SHP77 (cell line): ENCODE measurements at regions not wholly inside any gene's neighbourhood (a gene's known extent, or its start where the extent isn't known, plus 50 kb on each side); places are given as distances from the start of the nearest gene placed in this dataset.
A peak's percentile ranks its signal among the peaks of the same experiment; 100 is the strongest.

Experiments used
- DNase-seq, 2 experiments: peaks; one replicate each; lab custom pipeline; 2025; lab: John Stamatoyannopoulos, UW

DNA sequence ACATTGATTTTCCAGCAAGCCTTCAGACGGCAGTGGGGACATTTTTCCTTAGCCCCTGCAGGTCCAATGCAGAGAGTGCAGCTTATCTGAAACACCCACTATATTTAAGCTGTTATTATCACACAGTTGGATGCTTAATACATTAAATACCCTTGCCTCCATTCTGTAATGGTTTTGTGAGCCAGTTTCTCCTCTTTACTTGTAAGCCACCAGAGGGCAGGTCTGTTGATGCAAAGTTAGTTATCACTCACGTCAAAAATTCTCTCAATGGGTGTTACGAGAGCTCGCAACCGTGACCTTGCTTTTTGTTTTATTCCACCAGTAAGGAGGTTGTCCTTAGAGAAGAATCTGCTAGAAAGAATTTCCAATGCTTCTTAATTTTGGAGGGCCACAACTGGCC, 189.8 kb downstream of the INSIG2 start:
- no peak for DNase-seq

DNA sequence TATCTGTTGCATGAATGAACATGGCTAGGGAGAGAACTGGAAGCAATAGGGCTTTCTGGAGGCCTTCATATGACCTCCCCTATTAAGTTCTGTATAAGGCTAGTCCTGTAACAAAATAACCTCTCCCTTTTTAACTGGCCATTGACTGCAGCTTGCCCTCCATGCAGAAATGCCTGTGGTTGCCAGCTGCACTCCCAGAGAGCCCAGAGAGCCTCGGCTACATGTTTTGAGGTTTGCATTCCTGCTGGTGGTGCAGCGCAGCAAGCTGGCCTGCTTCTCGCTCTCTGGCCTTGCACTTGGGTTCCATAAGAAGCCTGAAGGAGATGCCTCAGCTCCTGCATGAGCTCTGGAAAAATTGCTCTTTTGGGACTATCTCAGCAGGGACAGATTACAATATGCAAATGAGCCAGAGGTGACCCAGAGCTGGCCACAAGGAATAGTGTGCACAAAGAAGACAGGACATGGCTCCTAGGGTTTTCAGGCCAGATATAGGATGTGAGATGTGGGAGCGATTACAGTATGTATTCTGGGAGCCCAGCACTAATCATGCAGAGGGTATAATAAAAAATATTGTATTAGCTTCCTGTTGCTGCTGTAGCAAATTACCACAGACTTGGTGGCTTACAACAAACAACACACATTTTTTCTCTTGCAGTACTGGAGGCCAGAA, 186.7 kb downstream of the INSIG2 start:
- no peak for DNase-seq

DNA sequence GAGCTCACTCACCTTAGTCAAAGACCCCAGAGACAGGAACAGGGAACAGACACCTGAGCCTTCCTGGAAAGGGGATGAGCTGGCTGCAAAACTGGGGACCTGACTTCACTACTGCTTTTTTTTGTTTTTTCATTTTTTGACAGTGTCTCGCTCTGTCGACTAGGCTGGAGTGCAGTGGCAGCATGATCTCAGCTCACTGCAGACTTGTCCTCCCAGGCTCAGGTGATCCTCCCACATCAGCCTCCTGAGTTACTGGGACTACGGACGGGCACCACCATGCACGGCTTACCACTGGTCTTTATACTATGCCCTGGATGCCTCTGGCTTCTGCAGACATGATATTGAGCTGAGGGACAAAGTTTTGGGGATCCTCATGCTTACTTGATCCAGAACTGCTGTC, 184.1 kb downstream of the INSIG2 start:
- DNase-seq = no peak

DNA sequence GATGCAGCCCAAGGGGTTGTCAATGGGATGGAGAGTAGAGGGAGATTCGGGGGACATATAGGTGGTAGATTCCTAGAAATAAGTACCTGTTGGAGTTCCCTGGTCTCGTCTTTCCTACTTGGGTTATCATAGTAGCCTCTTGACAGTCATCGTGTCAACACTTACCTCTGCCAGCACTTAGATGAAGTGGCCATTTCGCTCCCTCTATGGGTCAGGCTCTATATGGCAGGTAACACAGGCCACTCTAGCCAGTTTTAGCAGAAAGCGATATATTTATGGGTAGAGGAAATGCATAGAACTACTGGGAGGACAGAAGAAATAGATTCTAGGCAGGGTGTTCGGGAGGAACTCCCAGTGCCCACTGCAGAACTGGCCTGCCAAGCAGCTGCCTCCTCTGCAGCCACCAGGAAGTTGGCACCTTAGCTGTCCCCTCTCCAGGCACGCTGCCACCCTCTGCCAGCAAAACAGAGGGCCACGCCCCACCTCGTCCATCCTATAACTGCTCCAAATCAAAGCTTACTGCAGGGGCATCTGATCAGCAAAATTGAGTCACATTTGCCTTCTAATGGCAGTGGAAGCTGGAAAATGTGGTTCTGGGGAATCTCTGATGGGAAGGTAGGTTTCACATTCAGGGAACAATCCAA, 181.3 kb downstream of the INSIG2 start:
- peak in 1 of 2 experiments; percentile 21 for DNase-seq

DNA sequence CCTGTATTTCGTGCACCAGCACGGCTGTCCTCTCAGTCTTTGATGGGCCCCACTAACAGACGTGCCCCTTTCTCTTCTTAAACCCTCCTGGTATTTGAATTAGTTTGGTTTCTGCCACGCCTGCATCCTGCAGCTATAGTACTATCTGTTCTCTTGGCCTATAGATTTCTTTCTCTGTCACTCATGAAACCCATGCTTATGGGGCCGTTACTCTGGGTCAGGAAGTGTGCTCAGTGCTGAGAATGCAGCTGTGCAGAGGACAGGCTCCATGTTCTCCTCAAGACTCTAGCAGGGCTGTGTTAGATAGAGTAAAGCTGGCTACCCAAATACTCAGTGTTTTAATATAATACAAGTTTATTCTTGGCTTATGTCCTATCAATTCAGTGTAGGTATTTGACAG, 180.0 kb downstream of the INSIG2 start:
- DNase-seq = no peak

DNA sequence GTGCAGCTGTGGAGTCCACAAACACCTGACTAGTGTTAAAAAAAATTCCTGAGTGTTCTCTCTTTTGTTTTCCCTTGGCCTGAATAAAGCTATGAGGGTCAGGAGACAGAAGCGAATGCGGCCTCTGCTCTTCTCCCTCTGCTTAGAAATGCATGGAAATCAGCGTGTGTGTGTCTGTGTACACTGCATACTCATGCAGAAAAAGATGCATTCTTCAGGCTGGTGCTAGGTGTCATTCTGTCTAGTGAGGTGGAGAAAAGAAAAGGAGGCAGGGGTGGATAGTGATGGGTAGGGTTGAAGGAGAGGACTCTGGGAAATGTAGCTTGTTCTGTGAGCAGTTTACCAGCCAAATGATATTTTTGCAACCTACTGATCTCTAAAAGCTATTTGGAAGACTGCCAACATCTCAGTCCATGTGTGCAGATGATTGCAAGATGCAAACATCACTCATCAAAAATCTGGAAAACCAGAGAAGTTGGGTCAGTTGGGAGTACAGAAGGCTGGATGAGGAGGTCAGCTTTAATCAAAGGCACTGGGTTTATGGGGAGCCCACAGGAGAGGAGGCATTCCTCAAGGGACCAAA, 177.7 kb downstream of the INSIG2 start:
- DNase-seq = no peak

DNA sequence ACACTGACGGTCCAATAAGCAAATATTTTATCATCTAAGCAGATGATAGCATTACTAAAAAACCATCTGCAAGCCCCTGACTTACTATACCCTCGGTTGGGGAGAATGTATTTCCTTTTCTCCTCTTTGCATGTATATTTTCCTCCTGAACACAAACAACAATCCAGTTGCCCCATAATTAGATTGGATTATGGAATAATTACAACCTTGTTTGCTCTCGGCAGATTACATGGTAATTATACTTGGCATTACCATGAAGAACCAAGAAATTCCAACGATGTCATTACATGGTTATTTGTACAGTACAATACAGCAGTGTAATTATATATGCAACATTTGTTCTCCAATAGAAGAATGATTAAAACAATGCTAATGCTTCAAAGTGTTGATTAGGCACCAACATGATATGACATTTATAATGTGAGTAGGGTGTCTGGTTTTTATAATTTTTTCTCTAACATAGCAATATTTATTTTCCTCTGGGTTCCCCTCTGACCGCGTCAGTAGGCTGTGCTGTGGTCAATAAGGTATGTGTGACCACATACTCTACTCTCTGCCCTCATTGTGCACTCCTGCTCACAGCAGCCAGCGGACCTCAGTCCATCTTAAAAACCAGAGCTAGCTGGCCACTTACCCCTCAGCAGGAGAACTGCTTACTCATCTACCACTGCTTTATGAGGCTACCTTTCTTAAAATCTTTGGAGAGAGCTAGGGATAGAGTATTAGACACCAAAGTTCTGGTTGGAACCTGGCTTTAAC, 176.1 kb downstream of the INSIG2 start:
- no peak for DNase-seq

DNA sequence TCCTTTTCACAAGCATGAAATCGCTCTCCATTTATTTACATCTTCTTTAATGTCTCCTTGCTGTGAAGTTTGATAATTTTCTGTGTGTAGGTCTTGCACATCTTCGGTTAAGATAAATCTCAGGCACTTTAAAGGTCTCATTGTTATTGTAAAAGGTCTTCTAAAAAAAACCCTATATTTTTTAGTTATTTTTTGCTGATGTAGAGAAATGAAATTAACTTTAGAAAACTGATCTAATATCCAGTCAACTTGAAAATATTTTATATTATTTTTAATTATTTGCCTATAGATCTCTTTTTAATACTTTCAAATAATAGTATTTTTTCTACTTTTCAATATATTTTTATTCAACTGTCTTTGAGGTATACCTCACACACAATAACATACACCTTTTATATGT, 169.4 kb downstream of the INSIG2 start:
- DNase-seq = no peak

DNA sequence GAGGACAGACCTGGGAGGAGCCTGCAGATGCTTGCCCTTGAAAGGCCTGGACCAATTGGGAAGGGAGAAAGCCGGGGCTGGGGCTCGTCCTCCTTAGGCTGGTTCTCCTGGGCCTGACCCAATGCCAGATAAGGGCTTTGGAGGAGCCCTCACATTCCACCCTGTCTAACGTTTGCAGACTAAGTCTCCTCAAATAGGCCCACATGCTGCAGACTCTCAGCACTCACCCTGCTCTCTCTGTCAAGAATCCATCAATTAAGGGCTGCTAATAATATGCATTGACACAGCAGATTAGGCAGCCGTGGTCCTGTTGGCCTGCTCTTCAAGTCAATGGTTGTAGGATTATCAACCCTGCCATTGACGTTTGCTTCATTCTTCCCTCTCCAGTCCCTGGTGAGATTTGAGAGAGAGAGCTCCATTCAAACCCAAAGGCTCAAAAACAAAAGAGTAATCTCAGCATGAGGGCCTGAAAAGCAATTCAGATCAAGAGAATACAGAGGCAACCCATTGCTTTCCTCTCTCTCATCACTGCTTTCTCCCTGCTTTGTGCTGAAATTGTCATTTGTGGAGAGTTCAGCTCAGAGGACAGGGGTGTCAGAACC, 167.6 kb downstream of the INSIG2 start:
- DNase-seq = no peak

DNA sequence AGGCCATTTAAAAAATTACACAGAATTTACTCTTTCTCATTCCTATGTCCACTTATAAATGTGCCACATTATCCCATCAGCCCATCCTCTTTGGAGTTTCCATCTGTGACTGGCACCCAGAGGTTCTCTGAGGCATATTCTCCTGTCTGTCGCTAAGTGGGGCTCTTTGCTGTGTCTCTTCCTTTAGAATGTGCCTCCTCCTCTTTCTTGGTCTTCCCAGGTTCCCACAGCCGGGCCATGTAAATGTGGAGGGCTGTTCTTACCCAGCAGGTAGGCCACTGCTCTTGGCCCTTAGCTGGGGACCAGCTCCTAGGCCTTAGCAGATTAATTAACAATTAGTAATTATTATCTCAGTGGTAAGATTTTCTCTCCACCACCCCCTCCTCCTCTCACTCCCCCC, 167.0 kb downstream of the INSIG2 start:
- DNase-seq = no peak

DNA sequence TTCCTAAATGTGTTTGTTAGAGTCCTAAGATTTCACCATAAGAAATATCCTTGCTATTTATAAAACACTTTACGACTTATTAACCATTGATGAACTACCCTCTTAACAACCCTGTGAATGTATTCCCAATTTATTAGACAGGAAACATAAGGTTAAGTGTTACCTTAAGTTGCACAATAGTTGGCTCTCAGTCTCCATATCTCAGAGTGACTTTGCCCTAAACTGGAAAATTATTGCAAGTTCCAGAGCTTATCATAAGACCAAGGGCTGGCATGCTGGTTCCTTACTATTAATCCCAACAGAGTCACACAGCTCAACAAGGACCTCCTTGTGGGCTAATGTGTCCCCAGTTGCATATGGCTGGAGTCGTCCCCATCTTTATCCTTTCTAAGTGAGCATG, 165.8 kb downstream of the INSIG2 start:
- DNase-seq = no peak

DNA sequence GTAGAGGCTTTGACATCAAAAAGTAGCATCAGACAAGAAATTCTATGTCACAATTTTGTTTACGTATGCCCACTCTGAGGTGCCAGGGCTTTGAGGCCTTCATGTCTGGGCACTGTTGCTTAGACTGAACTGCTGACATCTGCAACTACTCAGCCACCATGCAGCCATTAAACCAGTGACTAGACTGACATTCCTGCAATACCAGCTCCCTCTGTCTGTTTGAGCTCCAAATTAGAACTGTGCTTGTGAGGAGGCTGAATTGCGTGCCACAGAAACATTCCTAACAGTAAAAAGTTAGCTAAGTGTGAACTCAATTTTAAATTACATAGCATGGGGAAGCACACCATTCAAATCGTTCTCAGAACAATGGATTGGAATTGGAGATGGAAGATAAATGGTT, 163.2 kb downstream of the INSIG2 start:
- DNase-seq = no peak

DNA sequence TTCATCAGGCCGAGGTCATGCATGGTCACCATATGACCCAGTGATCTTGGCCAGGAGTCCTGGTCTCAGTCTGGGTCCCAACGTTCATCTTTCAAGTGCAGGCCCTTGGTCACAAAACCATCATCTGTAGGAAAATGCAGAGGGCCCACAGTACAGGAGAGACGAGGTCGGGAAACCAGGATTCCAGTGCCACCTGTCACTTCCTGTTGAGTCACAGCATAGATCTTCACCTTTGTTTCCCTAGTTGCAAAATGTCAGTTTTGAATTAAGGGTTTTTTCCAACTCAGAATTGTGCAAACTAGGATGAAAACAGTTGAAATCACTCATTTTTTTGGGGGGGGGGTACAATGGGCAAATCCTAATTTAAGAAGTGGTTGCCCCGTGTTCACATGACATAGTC, 162.2 kb downstream of the INSIG2 start:
- DNase-seq = no peak

DNA sequence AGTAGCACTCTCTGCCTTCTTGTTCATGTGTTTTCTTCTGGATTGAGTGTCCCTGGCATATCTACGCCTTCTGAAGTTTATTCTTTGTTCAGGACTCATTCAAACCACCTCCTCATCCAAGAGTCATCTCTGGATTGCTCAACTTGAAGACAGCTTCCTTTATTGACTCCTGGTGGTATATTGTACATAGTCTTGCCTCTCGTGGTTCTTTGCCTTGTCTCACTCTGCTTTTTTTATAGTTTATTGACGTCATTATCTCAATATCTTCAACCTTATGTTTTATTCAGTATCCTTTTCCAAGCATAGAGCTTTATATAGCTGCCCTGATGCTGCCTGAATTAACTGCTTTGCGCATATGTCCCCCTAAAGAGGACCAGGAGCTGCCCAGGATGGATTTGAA, 161.7 kb downstream of the INSIG2 start:
- DNase-seq = no peak

DNA sequence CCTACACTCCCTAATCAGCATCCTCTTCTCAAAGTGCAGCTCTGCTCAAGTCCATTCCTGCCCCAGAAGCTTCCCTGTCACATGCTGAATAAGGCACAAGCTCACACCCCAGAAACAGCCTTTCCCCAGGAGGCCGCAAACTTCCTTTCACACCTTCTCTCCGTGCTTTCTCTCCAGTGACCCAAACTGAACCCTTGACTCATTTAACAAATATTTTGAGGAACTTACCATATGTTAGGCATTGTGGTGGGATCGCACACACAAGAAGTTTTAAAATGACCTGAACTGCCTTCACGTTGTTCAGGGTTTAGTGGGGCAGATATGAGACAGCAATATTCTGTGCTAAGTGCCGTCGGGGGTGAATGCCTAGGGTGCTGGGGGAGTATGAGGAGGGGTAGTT, 161.3 kb downstream of the INSIG2 start:
- DNase-seq = no peak

DNA sequence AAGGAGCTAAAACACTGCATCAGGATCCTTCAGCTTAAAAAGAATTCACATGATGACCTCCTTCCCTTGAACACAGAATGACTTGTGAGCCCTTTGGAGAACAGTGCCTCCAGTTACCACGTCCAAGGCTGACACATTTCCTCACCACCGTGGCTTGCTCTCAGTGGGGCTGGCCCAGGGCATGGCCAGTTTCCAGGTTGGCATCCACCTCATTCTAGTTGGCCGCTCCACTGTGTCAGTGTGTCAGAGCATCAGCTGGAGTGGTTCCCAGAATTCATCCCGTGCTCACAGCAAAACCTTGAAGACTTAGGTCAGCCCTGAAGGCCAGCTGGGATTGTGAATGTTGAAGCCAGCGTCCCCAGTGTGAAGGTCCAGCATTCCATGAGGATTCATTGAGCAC, 158.5 kb downstream of the INSIG2 start:
- DNase-seq = no peak

DNA sequence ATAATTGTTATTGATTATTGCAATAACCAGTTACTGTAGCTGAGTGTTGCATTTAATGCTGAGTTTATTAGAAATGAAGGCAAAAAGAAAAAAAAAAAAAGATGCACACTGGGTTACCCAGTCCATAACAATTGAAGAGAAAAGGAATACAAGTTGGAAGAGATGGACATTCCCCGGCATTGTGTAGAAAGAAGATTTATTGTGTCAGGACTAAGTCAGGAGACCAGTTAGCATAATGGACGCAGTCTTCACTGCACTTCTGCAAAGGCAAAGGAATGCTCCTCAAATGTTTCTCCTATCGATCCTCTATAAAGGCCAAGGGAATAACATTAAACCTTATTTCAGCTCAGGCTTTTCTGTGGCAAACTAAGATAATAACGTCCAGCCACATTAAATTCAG, 157.8 kb downstream of the INSIG2 start:
- DNase-seq = no peak

DNA sequence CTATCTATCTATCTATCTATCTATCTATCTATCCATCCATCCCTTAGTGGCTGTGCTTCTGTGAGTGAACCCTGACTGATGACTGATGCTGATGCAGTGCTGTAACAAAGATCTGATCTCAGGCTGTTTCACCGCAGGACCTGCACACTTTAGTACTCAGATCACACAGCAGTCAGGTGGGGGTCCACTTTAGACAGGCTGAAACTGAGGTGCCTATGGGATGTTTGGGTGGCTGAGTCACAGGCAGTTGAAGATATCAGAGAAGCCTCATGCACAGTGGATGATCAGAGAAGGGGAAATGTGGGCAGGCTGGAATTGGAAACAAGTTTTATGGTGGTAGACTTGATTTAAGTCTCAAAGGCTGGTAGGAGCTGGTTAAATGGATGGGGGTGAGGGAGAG, 156.4 kb downstream of the INSIG2 start:
- no peak for DNase-seq

DNA sequence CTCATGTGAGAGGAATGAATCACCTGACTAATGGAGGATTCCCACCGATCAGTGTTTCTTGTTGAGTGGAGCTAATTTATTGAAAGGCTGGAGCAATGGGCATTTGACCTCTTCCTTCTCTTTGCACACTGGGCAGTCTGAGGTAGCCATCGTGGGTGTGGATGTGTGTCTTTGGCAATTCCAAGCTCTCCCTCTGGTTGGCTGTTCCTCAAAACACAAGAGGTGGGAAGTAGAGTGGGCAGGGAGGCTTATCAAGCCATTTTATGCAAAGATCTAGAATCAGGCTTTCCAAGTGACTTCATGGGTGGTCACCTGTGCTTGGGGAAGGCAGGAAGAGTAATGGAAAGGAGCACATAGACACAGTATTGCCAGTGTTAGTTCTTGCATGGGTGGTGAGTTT, 154.8 kb downstream of the INSIG2 start:
- DNase-seq = no peak

DNA sequence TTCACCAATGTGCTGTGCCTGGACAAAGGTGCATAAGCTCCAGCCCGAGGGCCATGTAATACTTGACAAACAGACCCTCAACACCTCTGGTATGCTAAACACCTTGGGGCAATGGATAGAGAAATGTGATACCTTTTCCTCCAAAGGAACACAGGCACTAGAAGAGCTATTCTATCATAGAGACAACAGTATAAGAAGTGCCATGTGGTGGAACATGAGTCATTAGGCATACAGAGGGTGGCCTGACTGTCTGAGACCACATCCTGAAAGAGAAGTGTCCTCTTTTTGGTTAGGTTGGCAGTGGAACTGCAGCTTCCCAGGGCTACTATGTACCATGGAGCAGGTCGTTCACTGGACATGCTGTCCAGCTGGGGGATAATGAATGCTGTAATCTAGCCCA, 153.9 kb downstream of the INSIG2 start:
- no peak for DNase-seq

DNA sequence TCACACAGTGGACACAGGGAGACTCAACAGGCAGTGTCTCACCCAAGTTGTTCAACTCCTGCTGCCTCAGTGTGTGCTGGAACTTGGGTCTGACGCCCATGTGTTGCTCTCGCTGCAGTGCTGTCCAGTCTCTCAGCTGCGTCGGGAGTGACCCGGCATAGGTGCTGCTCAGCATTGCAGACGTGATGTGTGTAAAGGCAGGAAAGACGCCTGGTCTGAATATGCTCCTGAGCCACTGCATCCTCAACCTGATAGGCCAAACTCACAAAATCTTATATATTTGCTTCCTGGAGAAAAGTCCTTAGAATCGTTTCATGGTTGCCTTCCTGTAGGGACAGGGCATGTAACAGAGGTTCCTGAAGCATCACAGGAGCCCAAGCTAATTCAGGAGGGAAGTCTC, 152.9 kb downstream of the INSIG2 start:
- DNase-seq = no peak

DNA sequence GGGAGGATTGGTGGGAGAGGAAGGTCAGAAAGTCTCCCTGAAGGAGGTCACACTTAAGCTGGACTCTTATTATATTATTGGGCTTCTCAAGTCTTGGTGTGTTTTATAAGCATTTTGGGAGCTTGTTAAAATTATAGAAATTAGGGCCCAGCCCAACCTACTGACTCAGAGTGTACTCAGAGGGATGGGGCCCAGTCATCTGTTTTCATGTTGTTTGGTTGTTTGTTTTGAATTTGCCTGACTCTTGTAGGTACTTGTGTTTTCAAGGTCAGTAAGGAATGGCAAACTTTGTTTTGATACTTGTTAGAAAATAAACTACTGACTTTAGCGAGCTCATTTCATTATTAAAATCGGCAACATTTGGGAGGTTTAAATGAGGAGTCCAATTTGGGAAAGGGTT, 152.0 kb downstream of the INSIG2 start:
- DNase-seq = no peak

DNA sequence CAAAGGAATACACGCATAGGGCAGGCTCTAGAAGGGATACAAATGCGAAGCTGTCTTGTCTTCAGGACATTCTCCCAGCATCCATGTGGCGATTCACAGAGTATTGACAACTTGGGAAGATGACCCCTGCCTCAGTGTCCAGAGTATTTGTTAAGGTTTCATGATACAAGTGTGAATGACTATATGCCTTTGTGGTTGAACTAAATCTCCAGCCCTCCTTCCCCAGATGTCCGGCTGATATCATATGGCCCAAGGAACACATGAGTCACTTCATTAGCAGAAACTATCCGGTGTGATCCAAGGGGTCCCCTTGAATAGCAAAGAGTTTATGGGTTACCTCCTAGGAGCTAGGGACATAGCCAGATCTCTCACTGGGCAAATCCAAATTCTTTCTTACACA, 151.0 kb downstream of the INSIG2 start:
- no peak for DNase-seq
